ENCODE measurements at regions not wholly inside any gene's neighbourhood (a gene's known extent, or its start where the extent isn't known, plus 50 kb on each side); places are given as distances from the start of the nearest gene placed in this dataset.
A peak's percentile ranks its signal among the peaks of the same experiment; 100 is the strongest.

GRCh38 chr22:27394806-27395404, 406.7 kb downstream of the MN1 start:
- no peak overlapping the region for H3K27ac ChIP-seq
- no peaks in the 10 kb centered on the region for H3K4me1 ChIP-seq
- H3K9ac ChIP-seq, result no peak overlapping the region
- no peaks in the 10 kb centered on the region for H3K9me3 ChIP-seq (replicated peaks in 1 of 11)
- no peak overlapping the region for H3K4me2 ChIP-seq
- H3K36me3 ChIP-seq, result no peaks in the 10 kb centered on the region
- no peak for TF ChIP-seq Cebpa-rat (IDR thresholded peaks at IDR 0.05)
- H4K20me1 ChIP-seq, result no peaks in the 10 kb centered on the region
- no peaks in the 10 kb centered on the region for H3K27me3 ChIP-seq
- H3K4me3 ChIP-seq, result no peak overlapping the region

- H3K27me3 ChIP-seq, result no peaks in the 10 kb centered on the region
- no peak overlapping the region for H3K27ac ChIP-seq
- H3K9ac ChIP-seq, result no peak overlapping the region
- H3K4me3 ChIP-seq, result no peak overlapping the region
- H3K36me3 ChIP-seq, result no peaks in the 10 kb centered on the region
- H3K9me3 ChIP-seq (replicated peaks in 1 of 11), result peaks cover 0 to 8% (median 0%) of the 10 kb centered on the region in 11 experiments; a peak in 2 of 22 replicates
- H3K4me2 ChIP-seq, result no peak overlapping the region
- no peaks in the 10 kb centered on the region for H3K4me1 ChIP-seq
- no peak for TF ChIP-seq Cebpa-rat (IDR thresholded peaks at IDR 0.05)
- no peaks in the 10 kb centered on the region for H4K20me1 ChIP-seq
Measured at GRCh38 chr22:27397036-27397953, 404.3 kb downstream of the MN1 start.

- no peak overlapping the region for H3K4me2 ChIP-seq
- no peak overlapping the region for H3K27ac ChIP-seq
- H3K4me3 ChIP-seq, result no peak overlapping the region
- TF ChIP-seq Cebpa-rat (IDR thresholded peaks at IDR 0.05), result no peak
- H4K20me1 ChIP-seq, result no peaks in the 10 kb centered on the region
- H3K9ac ChIP-seq, result no peak overlapping the region
- no peaks in the 10 kb centered on the region for H3K36me3 ChIP-seq
- peaks cover 0 to 8% (median 3%) of the 10 kb centered on the region in 11 experiments; a peak in 8 of 22 replicates for H3K9me3 ChIP-seq (replicated peaks in 1 of 11)
- H3K4me1 ChIP-seq, result no peaks in the 10 kb centered on the region
- no peaks in the 10 kb centered on the region for H3K27me3 ChIP-seq
Measured at GRCh38 chr22:27397954-27398342, 403.6 kb downstream of the MN1 start.

GRCh38 chr22:27399161-27399560, 402.4 kb downstream of the MN1 start:
- Histone ChIP-seq H3K36me3 (no peaks in the 10 kb centered on the region), H3K4me3 (no peak overlapping the region), H3K9ac (no peak overlapping the region), H3K27me3 (no peaks in the 10 kb centered on the region), H3K4me1 (no peaks in the 10 kb centered on the region), H4K20me1 (no peaks in the 10 kb centered on the region), H3K9me3 (replicated peaks in 1 of 11) (peaks cover 0 to 11% (median 7%) of the 10 kb centered on the region in 11 experiments; a peak in 8 of 22 replicates), H3K4me2 (no peak overlapping the region), H3K27ac (no peak overlapping the region)
- no peak for TF ChIP-seq Cebpa-rat (IDR thresholded peaks at IDR 0.05)

- Histone ChIP-seq H3K36me3 (no peaks in the 10 kb centered on the region), H3K9ac (no peak overlapping the region), H3K9me3 (replicated peaks in 1 of 11) (peaks cover 0 to 11% (median 7%) of the 10 kb centered on the region in 11 experiments; a peak in 8 of 22 replicates), H3K27me3 (no peaks in the 10 kb centered on the region), H3K4me3 (no peak overlapping the region), H3K4me2 (no peak overlapping the region), H4K20me1 (no peaks in the 10 kb centered on the region), H3K4me1 (no peaks in the 10 kb centered on the region), H3K27ac (no peak overlapping the region)
- TF ChIP-seq Cebpa-rat (IDR thresholded peaks at IDR 0.05), result no peak
Measured at GRCh38 chr22:27400811-27401210, 400.7 kb downstream of the MN1 start.

- Histone ChIP-seq H3K4me2 (no peak overlapping the region), H3K4me3 (no peak overlapping the region), H4K20me1 (no peaks in the 10 kb centered on the region), H3K36me3 (no peaks in the 10 kb centered on the region), H3K27ac (no peak overlapping the region), H3K4me1 (no peaks in the 10 kb centered on the region), H3K9ac (no peak overlapping the region), H3K9me3 (replicated peaks in 1 of 11) (peaks cover 0 to 11% (median 7%) of the 10 kb centered on the region in 11 experiments; a peak in 8 of 22 replicates), H3K27me3 (no peaks in the 10 kb centered on the region)
- TF ChIP-seq Cebpa-rat (IDR thresholded peaks at IDR 0.05), result no peak
Measured at GRCh38 chr22:27401321-27401720, 400.2 kb downstream of the MN1 start.

- Histone ChIP-seq H4K20me1 (no peaks in the 10 kb centered on the region), H3K27me3 (no peaks in the 10 kb centered on the region), H3K4me1 (peaks cover 6 to 21% (median 17%) of the 10 kb centered on the region in 10 experiments; a peak in 17 of 20 replicates), H3K27ac (no peak overlapping the region), H3K4me2 (no peak overlapping the region), H3K4me3 (no peak overlapping the region), H3K36me3 (no peaks in the 10 kb centered on the region), H3K9me3 (replicated peaks in 1 of 11) (peaks cover 0 to 11% (median 7%) of the 10 kb centered on the region in 11 experiments; a peak in 8 of 22 replicates), H3K9ac (no peak overlapping the region)
- TF ChIP-seq Cebpa-rat (IDR thresholded peaks at IDR 0.05), result no peak
Measured at GRCh38 chr22:27404441-27404840, 397.1 kb downstream of the MN1 start.

- Histone ChIP-seq H3K9ac (no peak overlapping the region), H3K4me1 (peaks cover 6 to 23% (median 17%) of the 10 kb centered on the region in 10 experiments; a peak in 17 of 20 replicates), H3K27ac (no peak overlapping the region), H3K9me3 (replicated peaks in 1 of 11) (peaks cover 0 to 11% (median 7%) of the 10 kb centered on the region in 11 experiments; a peak in 8 of 22 replicates), H3K36me3 (no peaks in the 10 kb centered on the region), H4K20me1 (no peaks in the 10 kb centered on the region), H3K27me3 (no peaks in the 10 kb centered on the region), H3K4me2 (no peak overlapping the region), H3K4me3 (no peak overlapping the region)
- TF ChIP-seq Cebpa-rat (IDR thresholded peaks at IDR 0.05), result no peak
Measured at GRCh38 chr22:27405672-27406388, 395.7 kb downstream of the MN1 start.

- no peaks in the 10 kb centered on the region for H4K20me1 ChIP-seq
- H3K27me3 ChIP-seq, result no peaks in the 10 kb centered on the region
- TF ChIP-seq Cebpa-rat (IDR thresholded peaks at IDR 0.05), result no peak
Measured at GRCh38 chr22:27406389-27406861, 395.1 kb downstream of the MN1 start.

More at GRCh38 chr22:27406389-27406861, 395.1 kb downstream of the MN1 start:
- H3K36me3 ChIP-seq, result no peaks in the 10 kb centered on the region
- peaks cover 0 to 11% (median 7%) of the 10 kb centered on the region in 11 experiments; a peak in 8 of 22 replicates for H3K9me3 ChIP-seq (replicated peaks in 1 of 11)
- no peak overlapping the region for H3K9ac ChIP-seq
- peak overlapping the region in 1 of 11 experiments; percentile 37; a peak in 1 of 22 replicates for H3K4me2 ChIP-seq
- no peak overlapping the region for H3K27ac ChIP-seq
- peaks cover 6 to 23% (median 17%) of the 10 kb centered on the region in 10 experiments; a peak in 17 of 20 replicates for H3K4me1 ChIP-seq
- no peak overlapping the region for H3K4me3 ChIP-seq

Measured in BLaER1 treated with 17β-estradiol and CSF1 and Interleukin-3, amounts not matched to agents 10 nM and 100 nM (cell line).